Body of pancreas (tissue), 4 donors: ENCODE measurements at regions not wholly inside any gene's neighbourhood (a gene's known extent, or its start where the extent isn't known, plus 50 kb on each side); places are given as distances from the start of the nearest gene placed in this dataset.
"Not testable (repeated sequence)": the region's sequence is repeated elsewhere in the genome, so short reads cannot be mapped to it uniquely, and the experiment has no call there.

ENCODE experiments used
- CTCF ChIP-seq, 7 experiments: fragments of 450-650 bp in 4 of 7; fragments of 200-600 bp in 3 of 7; sonication (generic) in 3 of 7; IDR thresholded peaks; one replicate each; pipeline ENCODE4 v1.5.1; 2016 to 2019; ENCODE audit warnings: antibody characterized with exemption in 7 of 7
- POLR2A ChIP-seq, 3 donors: fragments of 450-650 bp; IDR thresholded peaks; one replicate each; pipeline ENCODE4 v1.6.1; 2016; ENCODE audit warnings: antibody characterized with exemption in 3 of 3, mild to moderate bottlenecking in 2 of 3

GRCh38 chrY:25108180-25108579 lies 56.3 kb upstream of the BPY2C start:
- TF ChIP-seq CTCF, POLR2A (IDR thresholded peaks at IDR 0.05): not testable (repeated sequence)
